Neural cell (in vitro differentiated cells): ENCODE measurements at regions not wholly inside any gene's neighbourhood (a gene's known extent, or its start where the extent isn't known, plus 50 kb on each side); places are given as distances from the start of the nearest gene placed in this dataset.

Experiments
- H2AFZ ChIP-seq: fragments of 200-600, 300-800 bp; sonication (generic), shearing (Covaris generic); 2 replicates; pipeline ENCODE4 v1.6.0; 2014; ENCODE audit warnings: low read depth, mild to moderate bottlenecking, antibody characterized with exemption, low read length, moderate library complexity
- H3F3A ChIP-seq: fragments of 200-600 bp; shearing (Covaris generic); 2 replicates; pipeline ENCODE4 v1.6.1; 2016; ENCODE audit warnings: mild to moderate bottlenecking, moderate library complexity, mixed read lengths, antibody characterized with exemption, low read length; ENCODE audit not compliant: insufficient read depth, poor library complexity, severe bottlenecking
- H3K27ac ChIP-seq: fragments of 200-600, 300-800 bp; sonication (generic), shearing (Covaris generic); 2 replicates; pipeline ENCODE4 v1.5.1; 2014; ENCODE audit warnings: mild to moderate bottlenecking, low read length, moderate library complexity
- H3K27me3 ChIP-seq: fragments of 300-800, 200-600 bp; sonication (generic), shearing (Covaris generic); 2 replicates; pipeline ENCODE4 v1.6.0; 2014; ENCODE audit warnings: mild to moderate bottlenecking, low read depth, low read length, moderate library complexity; ENCODE audit not compliant: insufficient read depth
- H3K36me3 ChIP-seq: fragments of 300-800, 200-600 bp; sonication (generic), shearing (Covaris generic); 2 replicates; pipeline ENCODE4 v1.5.1; 2014; ENCODE audit warnings: mild to moderate bottlenecking, antibody characterized with exemption, low read length, moderate library complexity; ENCODE audit not compliant: insufficient read depth
- H3K4me2 ChIP-seq: fragments of 300-800, 200-600 bp; sonication (generic), shearing (Covaris generic); 2 replicates; pipeline ENCODE4 v1.6.0; 2014; ENCODE audit warnings: mild to moderate bottlenecking, low read length
- H3K4me3 ChIP-seq: fragments of 300-800, 200-600 bp; sonication (generic), shearing (Covaris generic); 2 replicates; pipeline ENCODE4 v1.5.1; 2014; ENCODE audit warnings: mild to moderate bottlenecking, low read length, moderate library complexity
- H3K79me2 ChIP-seq: fragments of 200-600 bp; shearing (Covaris generic); replicated peaks from 2 replicates; pipeline ENCODE4 v1.6.0; 2014; ENCODE audit warnings: mild to moderate bottlenecking, low read length, moderate library complexity; ENCODE audit not compliant: insufficient read depth
- H3K9ac ChIP-seq: fragments of 300-800, 200-600 bp; sonication (generic), shearing (Covaris generic); 2 replicates; pipeline ENCODE4 v1.6.1; 2016; ENCODE audit warnings: mild to moderate bottlenecking, low read length, mixed read lengths
- H3K9me2 ChIP-seq: fragments of 200-600 bp; shearing (Covaris generic); 2 replicates; pipeline ENCODE4 v1.6.1; 2016; ENCODE audit warnings: mild to moderate bottlenecking, low read length, mixed read lengths; ENCODE audit not compliant: insufficient read depth
- H3K9me3 ChIP-seq: fragments of 200-600, 300-800 bp; sonication (generic), shearing (Covaris generic); 2 replicates; pipeline ENCODE4 v1.6.1; 2016; ENCODE audit warnings: mild to moderate bottlenecking, mixed run types, low read length, moderate library complexity, mixed read lengths
- H4K20me1 ChIP-seq: fragments of 200-600 bp; shearing (Covaris generic); 2 replicates; pipeline ENCODE4 v1.6.1; 2016; ENCODE audit warnings: mild to moderate bottlenecking, mixed run types; ENCODE audit not compliant: insufficient read depth
- EP300 ChIP-seq: fragments of 450-650 bp; conservative IDR thresholded peaks from 2 replicates; pipeline ENCODE4 v1.6.1; 2014; ENCODE audit warnings: antibody characterized with exemption, mild to moderate bottlenecking, moderate library complexity; ENCODE audit not compliant: poor library complexity, severe bottlenecking
- EZH2 ChIP-seq: fragments of 200-600, 300-800 bp; shearing (Covaris generic), sonication (generic); IDR thresholded peaks from 2 replicates; pipeline ENCODE4 v1.6.1; 2014; ENCODE audit warnings: antibody characterized with exemption, low read length, borderline replicate concordance, mild to moderate bottlenecking; ENCODE audit not compliant: insufficient read depth, poor library complexity, severe bottlenecking
- MXI1 ChIP-seq: fragments of 450-650 bp; conservative IDR thresholded peaks from 2 replicates; pipeline ENCODE4 v1.6.1; 2014; ENCODE audit warnings: antibody characterized with exemption, mild to moderate bottlenecking; ENCODE audit not compliant: poor library complexity, severe bottlenecking
- POLR2AphosphoS5 ChIP-seq: IDR thresholded peaks from 2 replicates; pipeline ENCODE4 v1.6.1; 2012
- RAD21 ChIP-seq: fragments of 450-650 bp; conservative IDR thresholded peaks from 2 replicates; pipeline ENCODE4 v1.6.1; 2014; ENCODE audit warnings: antibody characterized with exemption, mild to moderate bottlenecking, moderate library complexity
- SMC3 ChIP-seq: fragments of 450-650 bp; conservative IDR thresholded peaks from 2 replicates; pipeline ENCODE4 v1.6.1; 2014; ENCODE audit warnings: antibody characterized with exemption, mild to moderate bottlenecking, moderate library complexity; ENCODE audit not compliant: poor library complexity
- TAF1 ChIP-seq: IDR thresholded peaks from 2 replicates; pipeline ENCODE4 v1.6.1; 2012; ENCODE audit warnings: low read depth
- TF ChIP-seq, protein P1 (sequence below): IDR thresholded peaks from 2 replicates; pipeline ENCODE4 v1.6.1; 2012; ENCODE audit warnings: borderline replicate concordance
- TF ChIP-seq, protein P2 (sequence below): fragments of 450-650 bp; IDR thresholded peaks from 2 replicates; pipeline ENCODE4 v1.5.1; 2014; ENCODE audit warnings: antibody characterized with exemption, mild to moderate bottlenecking, moderate library complexity; ENCODE audit not compliant: poor library complexity, severe bottlenecking

DNA sequence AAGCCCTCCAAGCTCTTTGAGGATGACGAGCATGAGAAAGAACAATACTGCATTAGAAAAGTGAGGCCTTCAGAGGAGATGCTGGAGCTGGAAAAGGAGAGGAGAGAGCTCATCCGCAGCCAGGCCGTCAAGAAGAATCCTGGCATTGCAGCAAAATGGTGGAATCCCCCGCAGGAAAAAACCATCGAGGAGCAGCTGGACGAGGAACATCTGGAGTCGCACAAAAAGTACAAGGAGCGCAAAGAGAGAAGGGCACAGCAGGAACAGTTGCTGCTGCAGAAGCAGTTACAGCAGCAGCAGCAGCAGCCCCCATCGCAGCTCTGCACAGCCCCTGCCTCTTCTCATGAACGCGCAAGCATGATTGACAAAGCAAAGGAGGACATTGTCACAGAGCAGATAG lies 71.2 kb downstream of the C9orf152 start:
- no peak overlapping the region for H3K27ac ChIP-seq
- no peaks in the 10 kb centered on the region for H3K79me2 ChIP-seq
- H3K4me3 ChIP-seq = no peak overlapping the region
- H3K9me2 ChIP-seq = no peaks in the 10 kb centered on the region
- H4K20me1 ChIP-seq = no peaks in the 10 kb centered on the region
- H3K27me3 ChIP-seq = no peaks in the 10 kb centered on the region
- H2AFZ ChIP-seq = no peak overlapping the region
- no peaks in the 10 kb centered on the region for H3F3A ChIP-seq
- H3K9me3 ChIP-seq = no peaks in the 10 kb centered on the region
- no peaks in the 10 kb centered on the region for H3K36me3 ChIP-seq
- H3K4me2 ChIP-seq = no peak overlapping the region
- H3K9ac ChIP-seq = no peak overlapping the region
- TF ChIP-seq, protein P1, sequence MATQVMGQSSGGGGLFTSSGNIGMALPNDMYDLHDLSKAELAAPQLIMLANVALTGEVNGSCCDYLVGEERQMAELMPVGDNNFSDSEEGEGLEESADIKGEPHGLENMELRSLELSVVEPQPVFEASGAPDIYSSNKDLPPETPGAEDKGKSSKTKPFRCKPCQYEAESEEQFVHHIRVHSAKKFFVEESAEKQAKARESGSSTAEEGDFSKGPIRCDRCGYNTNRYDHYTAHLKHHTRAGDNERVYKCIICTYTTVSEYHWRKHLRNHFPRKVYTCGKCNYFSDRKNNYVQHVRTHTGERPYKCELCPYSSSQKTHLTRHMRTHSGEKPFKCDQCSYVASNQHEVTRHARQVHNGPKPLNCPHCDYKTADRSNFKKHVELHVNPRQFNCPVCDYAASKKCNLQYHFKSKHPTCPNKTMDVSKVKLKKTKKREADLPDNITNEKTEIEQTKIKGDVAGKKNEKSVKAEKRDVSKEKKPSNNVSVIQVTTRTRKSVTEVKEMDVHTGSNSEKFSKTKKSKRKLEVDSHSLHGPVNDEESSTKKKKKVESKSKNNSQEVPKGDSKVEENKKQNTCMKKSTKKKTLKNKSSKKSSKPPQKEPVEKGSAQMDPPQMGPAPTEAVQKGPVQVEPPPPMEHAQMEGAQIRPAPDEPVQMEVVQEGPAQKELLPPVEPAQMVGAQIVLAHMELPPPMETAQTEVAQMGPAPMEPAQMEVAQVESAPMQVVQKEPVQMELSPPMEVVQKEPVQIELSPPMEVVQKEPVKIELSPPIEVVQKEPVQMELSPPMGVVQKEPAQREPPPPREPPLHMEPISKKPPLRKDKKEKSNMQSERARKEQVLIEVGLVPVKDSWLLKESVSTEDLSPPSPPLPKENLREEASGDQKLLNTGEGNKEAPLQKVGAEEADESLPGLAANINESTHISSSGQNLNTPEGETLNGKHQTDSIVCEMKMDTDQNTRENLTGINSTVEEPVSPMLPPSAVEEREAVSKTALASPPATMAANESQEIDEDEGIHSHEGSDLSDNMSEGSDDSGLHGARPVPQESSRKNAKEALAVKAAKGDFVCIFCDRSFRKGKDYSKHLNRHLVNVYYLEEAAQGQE = no peak
- TF ChIP-seq MXI1 = no peak

DNA sequence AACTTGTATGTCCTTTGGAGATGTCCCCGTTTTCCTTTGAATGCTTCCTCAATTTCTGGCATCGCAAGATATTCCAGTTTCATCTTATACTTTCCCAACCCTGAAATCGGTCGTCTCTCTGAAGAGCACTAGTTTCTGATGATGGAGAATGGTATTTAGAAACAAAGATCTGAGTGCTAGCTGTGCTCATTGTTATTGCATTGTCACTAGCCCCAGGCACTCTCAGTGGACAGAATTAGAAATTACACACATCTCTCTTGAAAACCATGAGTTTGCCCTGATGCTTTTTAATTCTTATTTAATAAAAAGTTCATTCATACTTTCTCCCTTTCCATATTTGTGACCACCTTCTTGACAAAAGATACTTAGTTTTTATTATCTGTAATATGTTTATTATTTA lies 67.7 kb downstream of the C9orf152 start:
- no peaks in the 10 kb centered on the region for H3F3A ChIP-seq
- no peak overlapping the region for H3K4me3 ChIP-seq
- H3K27ac ChIP-seq = no peak overlapping the region
- H3K9me2 ChIP-seq = no peaks in the 10 kb centered on the region
- H3K9me3 ChIP-seq = no peaks in the 10 kb centered on the region
- no peak overlapping the region for H2AFZ ChIP-seq
- H3K79me2 ChIP-seq = no peaks in the 10 kb centered on the region
- H3K27me3 ChIP-seq = no peaks in the 10 kb centered on the region
- no peak for TF ChIP-seq MXI1
- no peak for TF ChIP-seq EZH2
- TF ChIP-seq POLR2AphosphoS5 = no peak
- no peak for TF ChIP-seq EP300
- TF ChIP-seq SMC3 = no peak
- TF ChIP-seq RAD21 = no peak
- no peak for TF ChIP-seq TAF1
- TF ChIP-seq, protein P1 = no peak
- TF ChIP-seq, protein P2, sequence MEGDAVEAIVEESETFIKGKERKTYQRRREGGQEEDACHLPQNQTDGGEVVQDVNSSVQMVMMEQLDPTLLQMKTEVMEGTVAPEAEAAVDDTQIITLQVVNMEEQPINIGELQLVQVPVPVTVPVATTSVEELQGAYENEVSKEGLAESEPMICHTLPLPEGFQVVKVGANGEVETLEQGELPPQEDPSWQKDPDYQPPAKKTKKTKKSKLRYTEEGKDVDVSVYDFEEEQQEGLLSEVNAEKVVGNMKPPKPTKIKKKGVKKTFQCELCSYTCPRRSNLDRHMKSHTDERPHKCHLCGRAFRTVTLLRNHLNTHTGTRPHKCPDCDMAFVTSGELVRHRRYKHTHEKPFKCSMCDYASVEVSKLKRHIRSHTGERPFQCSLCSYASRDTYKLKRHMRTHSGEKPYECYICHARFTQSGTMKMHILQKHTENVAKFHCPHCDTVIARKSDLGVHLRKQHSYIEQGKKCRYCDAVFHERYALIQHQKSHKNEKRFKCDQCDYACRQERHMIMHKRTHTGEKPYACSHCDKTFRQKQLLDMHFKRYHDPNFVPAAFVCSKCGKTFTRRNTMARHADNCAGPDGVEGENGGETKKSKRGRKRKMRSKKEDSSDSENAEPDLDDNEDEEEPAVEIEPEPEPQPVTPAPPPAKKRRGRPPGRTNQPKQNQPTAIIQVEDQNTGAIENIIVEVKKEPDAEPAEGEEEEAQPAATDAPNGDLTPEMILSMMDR = no peak
- no peak overlapping the region for H3K4me2 ChIP-seq
- H4K20me1 ChIP-seq = no peaks in the 10 kb centered on the region
- no peak overlapping the region for H3K9ac ChIP-seq
- no peaks in the 10 kb centered on the region for H3K36me3 ChIP-seq
